ENCODE measurements at regions not wholly inside any gene's neighbourhood (a gene's known extent, or its start where the extent isn't known, plus 50 kb on each side); places are given as distances from the start of the nearest gene placed in this dataset.

DNA sequence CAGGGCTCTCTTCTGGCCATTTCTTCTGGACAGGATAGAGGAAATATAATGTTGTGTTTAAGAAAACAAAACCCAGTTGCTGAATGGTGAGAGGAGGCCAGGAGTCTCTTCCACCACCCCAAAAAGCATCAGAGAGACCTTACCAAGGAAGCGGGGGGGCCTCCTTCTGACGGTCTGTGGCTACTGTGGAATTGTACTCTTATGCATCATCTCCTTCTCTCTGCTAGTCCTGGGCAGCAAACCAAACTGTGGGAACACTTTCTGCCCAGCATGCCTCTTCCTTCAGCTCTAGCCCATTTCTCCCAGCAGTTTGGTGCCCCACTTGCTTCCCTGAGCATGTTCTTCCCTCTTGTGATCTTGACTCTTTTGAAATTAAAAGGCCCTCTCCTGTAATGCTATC, 157.7 kb downstream of the HHIPL2 start:
- H3K79me2 ChIP-seq = no peaks in the 10 kb centered on the region
- no peaks in the 10 kb centered on the region for H3K36me3 ChIP-seq (ENCODE audit: control insufficient read depth, insufficient read depth, low read length)
- TF ChIP-seq, protein P1, sequence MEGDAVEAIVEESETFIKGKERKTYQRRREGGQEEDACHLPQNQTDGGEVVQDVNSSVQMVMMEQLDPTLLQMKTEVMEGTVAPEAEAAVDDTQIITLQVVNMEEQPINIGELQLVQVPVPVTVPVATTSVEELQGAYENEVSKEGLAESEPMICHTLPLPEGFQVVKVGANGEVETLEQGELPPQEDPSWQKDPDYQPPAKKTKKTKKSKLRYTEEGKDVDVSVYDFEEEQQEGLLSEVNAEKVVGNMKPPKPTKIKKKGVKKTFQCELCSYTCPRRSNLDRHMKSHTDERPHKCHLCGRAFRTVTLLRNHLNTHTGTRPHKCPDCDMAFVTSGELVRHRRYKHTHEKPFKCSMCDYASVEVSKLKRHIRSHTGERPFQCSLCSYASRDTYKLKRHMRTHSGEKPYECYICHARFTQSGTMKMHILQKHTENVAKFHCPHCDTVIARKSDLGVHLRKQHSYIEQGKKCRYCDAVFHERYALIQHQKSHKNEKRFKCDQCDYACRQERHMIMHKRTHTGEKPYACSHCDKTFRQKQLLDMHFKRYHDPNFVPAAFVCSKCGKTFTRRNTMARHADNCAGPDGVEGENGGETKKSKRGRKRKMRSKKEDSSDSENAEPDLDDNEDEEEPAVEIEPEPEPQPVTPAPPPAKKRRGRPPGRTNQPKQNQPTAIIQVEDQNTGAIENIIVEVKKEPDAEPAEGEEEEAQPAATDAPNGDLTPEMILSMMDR (IDR thresholded peaks at IDR 0.05) = no peak
- H2AFZ ChIP-seq = no peak overlapping the region
- no peaks in the 10 kb centered on the region for H3K27me3 ChIP-seq (ENCODE audit: control insufficient read depth, insufficient read depth, low read length)
- no peaks in the 10 kb centered on the region for H3K4me1 ChIP-seq
- no peak overlapping the region for H3K27ac ChIP-seq
- H3K4me3 ChIP-seq (ENCODE audit: low read depth, low read length) = no peak overlapping the region
- H3K4me2 ChIP-seq (ENCODE audit: low read length) = no peak overlapping the region
- no peaks in the 10 kb centered on the region for H3K9me3 ChIP-seq (ENCODE audit: control insufficient read depth, low read length)
- H3K9ac ChIP-seq = no peak overlapping the region

GRCh38 chr1:222387007-222387814, 160.7 kb downstream of the HHIPL2 start:
- H3K79me2 ChIP-seq = no peaks in the 10 kb centered on the region
- H3K4me1 ChIP-seq = no peaks in the 10 kb centered on the region
- H3K4me3 ChIP-seq (ENCODE audit: low read depth, low read length) = no peak overlapping the region
- H3K36me3 ChIP-seq (ENCODE audit: control insufficient read depth, insufficient read depth, low read length) = no peaks in the 10 kb centered on the region
- H3K9ac ChIP-seq = no peak overlapping the region
- H3K4me2 ChIP-seq (ENCODE audit: low read length) = no peak overlapping the region
- TF ChIP-seq, protein P1 (IDR thresholded peaks at IDR 0.05) = no peak
- H3K27me3 ChIP-seq (ENCODE audit: control insufficient read depth, insufficient read depth, low read length) = no peaks in the 10 kb centered on the region
- no peaks in the 10 kb centered on the region for H3K9me3 ChIP-seq (ENCODE audit: control insufficient read depth, low read length)
- H2AFZ ChIP-seq = no peak overlapping the region
- no peak overlapping the region for H3K27ac ChIP-seq

- Histone ChIP-seq H2AFZ (no peak overlapping the region), H3K9me3 (ENCODE audit: control insufficient read depth, low read length) (no peaks in the 10 kb centered on the region), H3K27me3 (ENCODE audit: control insufficient read depth, insufficient read depth, low read length) (no peaks in the 10 kb centered on the region), H3K27ac (no peak overlapping the region), H3K9ac (no peak overlapping the region), H3K4me2 (ENCODE audit: low read length) (no peak overlapping the region), H3K4me3 (ENCODE audit: low read depth, low read length) (no peak overlapping the region), H3K79me2 (no peaks in the 10 kb centered on the region), H3K4me1 (no peaks in the 10 kb centered on the region), H3K36me3 (ENCODE audit: control insufficient read depth, insufficient read depth, low read length) (no peaks in the 10 kb centered on the region)
- TF ChIP-seq, protein P1 (IDR thresholded peaks at IDR 0.05) = no peak
Observed at GRCh38 chr1:222385955-222386354, 161.9 kb downstream of the HHIPL2 start.

GRCh38 chr1:222385262-222385661, 162.6 kb downstream of the HHIPL2 start:
- H3K9ac ChIP-seq = no peak overlapping the region
- no peak overlapping the region for H3K27ac ChIP-seq
- no peaks in the 10 kb centered on the region for H3K27me3 ChIP-seq (ENCODE audit: control insufficient read depth, insufficient read depth, low read length)
- no peaks in the 10 kb centered on the region for H3K4me1 ChIP-seq
- H3K36me3 ChIP-seq (ENCODE audit: control insufficient read depth, insufficient read depth, low read length) = no peaks in the 10 kb centered on the region
- no peak overlapping the region for H2AFZ ChIP-seq
- H3K4me3 ChIP-seq (ENCODE audit: low read depth, low read length) = no peak overlapping the region
- TF ChIP-seq, protein P1 (IDR thresholded peaks at IDR 0.05) = no peak
- no peaks in the 10 kb centered on the region for H3K79me2 ChIP-seq
- H3K4me2 ChIP-seq (ENCODE audit: low read length) = no peak overlapping the region
- no peaks in the 10 kb centered on the region for H3K9me3 ChIP-seq (ENCODE audit: control insufficient read depth, low read length)

DNA sequence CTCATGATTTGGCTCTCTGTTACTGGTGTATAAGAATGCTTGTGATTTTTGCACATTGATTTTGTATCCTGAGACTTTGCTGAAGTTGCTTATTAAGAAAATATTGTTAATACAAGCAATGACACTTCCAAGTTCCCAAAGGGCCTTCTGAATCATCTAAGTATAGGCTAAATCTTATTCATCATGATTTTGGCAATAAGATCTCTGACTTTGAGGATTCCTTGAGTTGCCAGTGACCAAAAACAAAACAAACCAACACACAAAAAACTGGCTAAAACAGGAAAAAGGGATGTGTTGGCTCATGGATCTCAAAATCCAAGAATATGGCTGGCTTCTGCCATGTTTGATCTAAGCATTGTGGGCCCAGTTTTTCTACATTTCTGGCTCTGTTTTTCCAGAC, 163.4 kb downstream of the HHIPL2 start:
- Histone ChIP-seq H3K27ac (no peak overlapping the region), H3K9ac (no peak overlapping the region), H3K4me3 (ENCODE audit: low read depth, low read length) (no peak overlapping the region), H3K36me3 (ENCODE audit: control insufficient read depth, insufficient read depth, low read length) (no peaks in the 10 kb centered on the region), H3K9me3 (ENCODE audit: control insufficient read depth, low read length) (no peaks in the 10 kb centered on the region), H3K4me1 (no peaks in the 10 kb centered on the region), H2AFZ (no peak overlapping the region), H3K4me2 (ENCODE audit: low read length) (no peak overlapping the region), H3K27me3 (ENCODE audit: control insufficient read depth, insufficient read depth, low read length) (no peaks in the 10 kb centered on the region), H3K79me2 (no peaks in the 10 kb centered on the region)
- TF ChIP-seq, protein P1 (IDR thresholded peaks at IDR 0.05) = no peak
